ENCODE measurements at regions not wholly inside any gene's neighbourhood (a gene's known extent, or its start where the extent isn't known, plus 50 kb on each side); places are given as distances from the start of the nearest gene placed in this dataset.

DNA sequence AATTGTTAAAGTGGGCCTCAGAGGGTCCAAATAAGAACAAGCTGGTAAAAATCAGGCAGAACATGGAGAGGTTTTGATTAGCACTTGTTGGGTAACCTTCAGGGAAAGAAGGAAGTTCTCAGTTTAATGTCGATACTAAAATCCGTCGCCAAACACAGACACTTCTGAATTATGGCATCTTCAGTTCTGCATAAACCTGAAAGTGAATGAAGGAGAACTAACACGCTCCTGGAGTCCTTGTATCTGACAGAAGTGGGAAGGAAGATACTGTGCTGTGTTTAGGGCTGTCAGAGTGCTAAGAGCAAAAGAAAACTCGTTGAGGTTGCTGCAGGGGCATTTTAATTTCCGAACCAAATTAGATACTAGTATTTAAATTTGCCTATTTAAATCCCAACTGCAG lies 106.2 kb downstream of the TMA16 start:
- Histone ChIP-seq H3K27ac (no peak overlapping the region), H3K4me1 (ENCODE audit: control insufficient read depth in 1 of 2, low read depth in 2 of 2) (no peaks in the 10 kb centered on the region), H3K9me3 (no peaks in the 10 kb centered on the region), H3K27me3 (replicated peaks; ENCODE audit: insufficient read depth) (no peaks in the 10 kb centered on the region), H3K4me3 (no peak overlapping the region), H3K36me3 (no peaks in the 10 kb centered on the region)
- DNase-seq (ENCODE audit: low spot score) (no peak), ATAC-seq (ENCODE audit: insufficient number of reproducible peaks, low FRiP score, low read depth) (no peak)
- TF ChIP-seq, protein P1, sequence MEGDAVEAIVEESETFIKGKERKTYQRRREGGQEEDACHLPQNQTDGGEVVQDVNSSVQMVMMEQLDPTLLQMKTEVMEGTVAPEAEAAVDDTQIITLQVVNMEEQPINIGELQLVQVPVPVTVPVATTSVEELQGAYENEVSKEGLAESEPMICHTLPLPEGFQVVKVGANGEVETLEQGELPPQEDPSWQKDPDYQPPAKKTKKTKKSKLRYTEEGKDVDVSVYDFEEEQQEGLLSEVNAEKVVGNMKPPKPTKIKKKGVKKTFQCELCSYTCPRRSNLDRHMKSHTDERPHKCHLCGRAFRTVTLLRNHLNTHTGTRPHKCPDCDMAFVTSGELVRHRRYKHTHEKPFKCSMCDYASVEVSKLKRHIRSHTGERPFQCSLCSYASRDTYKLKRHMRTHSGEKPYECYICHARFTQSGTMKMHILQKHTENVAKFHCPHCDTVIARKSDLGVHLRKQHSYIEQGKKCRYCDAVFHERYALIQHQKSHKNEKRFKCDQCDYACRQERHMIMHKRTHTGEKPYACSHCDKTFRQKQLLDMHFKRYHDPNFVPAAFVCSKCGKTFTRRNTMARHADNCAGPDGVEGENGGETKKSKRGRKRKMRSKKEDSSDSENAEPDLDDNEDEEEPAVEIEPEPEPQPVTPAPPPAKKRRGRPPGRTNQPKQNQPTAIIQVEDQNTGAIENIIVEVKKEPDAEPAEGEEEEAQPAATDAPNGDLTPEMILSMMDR (IDR thresholded peaks at IDR 0.05) = no peak

DNA sequence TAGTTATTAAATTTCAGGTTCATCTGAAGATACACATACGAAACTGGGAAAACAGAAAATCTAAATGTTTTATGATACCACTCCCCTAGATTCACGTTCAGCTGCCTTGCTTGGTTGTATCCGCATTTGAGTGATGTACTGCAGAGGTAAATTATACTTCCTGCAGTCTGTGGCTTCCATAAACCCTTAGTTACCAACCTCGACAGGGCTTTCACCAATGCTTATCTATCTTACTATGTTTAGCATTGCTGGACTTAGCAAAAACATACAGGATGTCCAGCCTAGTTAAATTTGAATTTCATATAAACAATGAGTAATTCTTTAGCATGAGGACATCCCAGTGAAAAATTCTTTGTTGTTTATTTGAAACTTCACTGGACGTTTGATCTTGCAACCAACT lies 108.8 kb downstream of the TMA16 start:
- Histone ChIP-seq H3K4me3 (no peak overlapping the region), H3K9me3 (no peaks in the 10 kb centered on the region), H3K27ac (no peak overlapping the region), H3K4me1 (ENCODE audit: control insufficient read depth in 1 of 2, low read depth in 2 of 2) (no peaks in the 10 kb centered on the region), H3K27me3 (replicated peaks; ENCODE audit: insufficient read depth) (no peaks in the 10 kb centered on the region), H3K36me3 (no peaks in the 10 kb centered on the region)
- ATAC-seq (ENCODE audit: insufficient number of reproducible peaks, low FRiP score, low read depth) = no peak
- no peak for DNase-seq (ENCODE audit: low spot score)
- TF ChIP-seq, protein P1 (IDR thresholded peaks at IDR 0.05) = no peak

DNA sequence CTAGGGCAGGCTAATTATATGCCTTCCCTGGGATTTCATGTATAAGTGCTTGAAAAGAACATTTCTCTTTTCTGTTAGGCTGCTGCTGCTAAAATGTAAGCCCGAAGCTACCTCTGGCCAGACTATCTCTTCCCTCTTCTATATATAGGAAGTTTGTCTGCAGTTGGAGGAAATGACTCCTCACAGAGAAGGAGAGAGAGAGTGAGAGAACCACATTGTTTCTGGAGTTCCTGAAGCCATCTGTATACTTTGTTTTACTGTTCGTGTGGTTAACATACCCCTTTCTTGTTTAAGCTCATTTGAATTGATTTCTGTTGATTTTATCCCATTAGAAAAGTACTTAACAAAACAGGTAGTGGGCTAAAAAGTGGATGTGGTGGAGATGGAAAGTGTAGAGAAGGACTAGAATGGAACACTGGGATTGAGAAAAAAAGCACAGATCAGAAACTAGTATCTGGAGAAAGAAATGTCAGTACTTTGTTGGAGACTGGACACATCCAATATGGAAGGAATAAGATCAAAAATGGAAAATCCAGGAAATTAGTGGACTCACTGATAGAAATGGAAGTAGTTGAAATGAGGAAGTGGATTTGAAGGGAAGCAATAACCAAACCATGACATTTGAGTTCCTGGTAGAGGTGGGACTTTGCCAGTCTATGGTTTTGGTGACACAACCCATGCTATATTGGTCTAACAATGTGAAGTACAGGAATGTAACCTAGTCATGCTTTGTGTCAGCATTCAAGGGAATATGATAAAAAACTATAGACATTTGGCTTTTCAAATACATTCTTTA lies 112.6 kb downstream of the TMA16 start:
- ATAC-seq (ENCODE audit: insufficient number of reproducible peaks, low FRiP score, low read depth) = no peak
- H3K27ac ChIP-seq = no peak overlapping the region
- TF ChIP-seq, protein P1 (IDR thresholded peaks at IDR 0.05) = no peak
- no peaks in the 10 kb centered on the region for H3K4me1 ChIP-seq (ENCODE audit: control insufficient read depth in 1 of 2, low read depth in 2 of 2)
- H3K36me3 ChIP-seq = no peaks in the 10 kb centered on the region
- H3K9me3 ChIP-seq = no peaks in the 10 kb centered on the region
- H3K27me3 ChIP-seq (replicated peaks; ENCODE audit: insufficient read depth) = no peaks in the 10 kb centered on the region
- peak overlapping the region; percentile 32 for H3K4me3 ChIP-seq
- no peak for DNase-seq (ENCODE audit: low spot score)

DNA sequence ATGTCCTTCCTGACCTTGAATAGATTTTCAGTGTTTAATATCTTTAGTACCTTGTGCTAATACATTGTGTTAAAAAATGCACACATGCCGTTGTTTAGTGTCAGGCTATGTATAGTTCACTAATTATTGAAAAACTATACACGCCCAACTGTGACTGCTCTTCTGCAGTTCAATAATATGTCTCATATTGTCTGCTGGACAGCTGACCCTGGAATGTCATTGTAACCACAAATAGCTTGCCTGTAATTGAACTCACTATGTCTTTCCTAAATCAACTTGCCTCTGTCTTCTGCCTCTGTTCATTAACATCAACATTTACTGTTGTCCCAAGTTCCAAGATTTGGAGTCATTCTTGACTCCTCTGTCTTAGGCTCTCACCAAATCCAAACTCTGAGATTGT lies 114.5 kb downstream of the TMA16 start:
- Histone ChIP-seq H3K27me3 (replicated peaks; ENCODE audit: insufficient read depth) (no peaks in the 10 kb centered on the region), H3K4me3 (peak overlapping the region; percentile 12), H3K9me3 (no peaks in the 10 kb centered on the region), H3K27ac (no peak overlapping the region), H3K4me1 (ENCODE audit: control insufficient read depth in 1 of 2, low read depth in 2 of 2) (no peaks in the 10 kb centered on the region), H3K36me3 (no peaks in the 10 kb centered on the region)
- no peak for DNase-seq (ENCODE audit: low spot score)
- no peak for ATAC-seq (ENCODE audit: insufficient number of reproducible peaks, low FRiP score, low read depth)
- TF ChIP-seq, protein P1 (IDR thresholded peaks at IDR 0.05) = no peak

DNA sequence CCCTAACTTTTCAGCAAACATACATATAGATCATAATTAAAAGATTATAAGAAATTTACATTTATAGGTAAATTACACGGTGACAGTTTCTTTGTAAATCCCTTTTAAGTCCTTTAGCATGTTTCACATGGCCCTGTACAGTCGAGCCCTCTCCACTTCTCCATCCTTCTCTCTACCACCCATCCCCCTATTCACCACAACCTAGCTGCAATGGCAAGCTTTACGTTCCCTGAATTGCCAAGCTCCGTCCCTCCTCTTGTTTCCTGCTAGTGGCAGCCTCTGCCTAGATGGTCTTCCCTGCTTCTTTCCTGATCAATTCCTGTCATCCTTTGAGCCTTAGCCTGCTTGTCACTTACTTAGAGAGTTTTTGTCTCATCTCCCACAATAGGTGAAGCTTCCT lies 116.2 kb downstream of the TMA16 start:
- Histone ChIP-seq H3K4me3 (peak overlapping the region; percentile 56), H3K36me3 (no peaks in the 10 kb centered on the region), H3K9me3 (no peaks in the 10 kb centered on the region), H3K4me1 (ENCODE audit: control insufficient read depth in 1 of 2, low read depth in 2 of 2) (no peaks in the 10 kb centered on the region), H3K27me3 (replicated peaks; ENCODE audit: insufficient read depth) (no peaks in the 10 kb centered on the region), H3K27ac (no peak overlapping the region)
- DNase-seq (ENCODE audit: low spot score) = no peak
- ATAC-seq (ENCODE audit: insufficient number of reproducible peaks, low FRiP score, low read depth) = no peak
- TF ChIP-seq, protein P1 (IDR thresholded peaks at IDR 0.05) = no peak
